ENCODE measurements at regions not wholly inside any gene's neighbourhood (a gene's known extent, or its start where the extent isn't known, plus 50 kb on each side); places are given as distances from the start of the nearest gene placed in this dataset.

GRCh38 chr18:78853341-78853740 is 126.3 kb upstream of the SALL3 start:
- Histone ChIP-seq H3K4me1 (ENCODE audit: control insufficient read depth, extremely low read depth, insufficient read depth, low read length) (no peaks in the 10 kb centered on the region), H3K27me3 (ENCODE audit: control insufficient read depth, extremely low read depth, insufficient read depth, low read length) (no peaks in the 10 kb centered on the region), H3K4me3 (ENCODE audit: control insufficient read depth in 2 of 3, extremely low read depth in 1 of 3, insufficient read depth in 2 of 3, low read depth in 1 of 3, low read length in 3 of 3) (no peak overlapping the region), H3K27ac (ENCODE audit: control insufficient read depth, insufficient read depth, low read length) (no peak overlapping the region), H4K20me1 (ENCODE audit: control insufficient read depth, extremely low read depth, insufficient read depth, low read length) (no peaks in the 10 kb centered on the region), H2AFZ (ENCODE audit: control insufficient read depth, low read length) (no peak overlapping the region), H3K9ac (ENCODE audit: control insufficient read depth, extremely low read depth, insufficient read depth, low read length) (no peak overlapping the region), H3K79me2 (ENCODE audit: control insufficient read depth, insufficient read depth, low read length) (no peaks in the 10 kb centered on the region), H3K36me3 (ENCODE audit: control insufficient read depth in 2 of 2, extremely low read depth in 1 of 2, insufficient read depth in 2 of 2, low read length in 2 of 2) (no peaks in the 10 kb centered on the region), H3K9me3 (ENCODE audit: control insufficient read depth, low read depth, low read length) (peaks cover 8% of the 10 kb centered on the region), H3K4me2 (ENCODE audit: control insufficient read depth, extremely low read depth, insufficient read depth, low read depth, low read length) (no peak overlapping the region), H3K9me1 (ENCODE audit: control insufficient read depth, extremely low read depth, insufficient read depth, low read length) (no peaks in the 10 kb centered on the region)
- TF ChIP-seq CTCF (optimal IDR thresholded peaks at IDR 0.05 in 1 of 3, IDR thresholded peaks at IDR 0.05 in 1 of 3, conservative IDR thresholded peaks at IDR 0.05 in 1 of 3; ENCODE audit: extremely low read depth in 1 of 3, insufficient read depth in 2 of 3, low read length in 3 of 3) (no peak), EZH2 (IDR thresholded peaks at IDR 0.05; ENCODE audit: low read length) (no peak)
- DNase-seq (ENCODE audit: low read depth, low spot score) = no peak
- no peak for FAIRE-seq
- dilution Hi-C loops (cut with MboI; ENCODE audit: extremely low pct_ligation_motif_present, low sequenced_read_pairs) = no loop called here

GRCh38 chr18:78855188-78855587 is 124.4 kb upstream of the SALL3 start:
- H4K20me1 ChIP-seq (ENCODE audit: control insufficient read depth, extremely low read depth, insufficient read depth, low read length) = no peaks in the 10 kb centered on the region
- H3K27ac ChIP-seq (ENCODE audit: control insufficient read depth, insufficient read depth, low read length) = no peak overlapping the region
- H3K9me1 ChIP-seq (ENCODE audit: control insufficient read depth, extremely low read depth, insufficient read depth, low read length) = no peaks in the 10 kb centered on the region
- H3K4me3 ChIP-seq (ENCODE audit: control insufficient read depth in 2 of 3, extremely low read depth in 1 of 3, insufficient read depth in 2 of 3, low read depth in 1 of 3, low read length in 3 of 3) = no peak overlapping the region
- no peaks in the 10 kb centered on the region for H3K4me1 ChIP-seq (ENCODE audit: control insufficient read depth, extremely low read depth, insufficient read depth, low read length)
- H3K27me3 ChIP-seq (ENCODE audit: control insufficient read depth, extremely low read depth, insufficient read depth, low read length) = no peaks in the 10 kb centered on the region
- no peaks in the 10 kb centered on the region for H3K79me2 ChIP-seq (ENCODE audit: control insufficient read depth, insufficient read depth, low read length)
- no peak overlapping the region for H2AFZ ChIP-seq (ENCODE audit: control insufficient read depth, low read length)
- H3K36me3 ChIP-seq (ENCODE audit: control insufficient read depth in 2 of 2, extremely low read depth in 1 of 2, insufficient read depth in 2 of 2, low read length in 2 of 2) = no peaks in the 10 kb centered on the region
- H3K9ac ChIP-seq (ENCODE audit: control insufficient read depth, extremely low read depth, insufficient read depth, low read length) = no peak overlapping the region
- peaks cover 9% of the 10 kb centered on the region for H3K9me3 ChIP-seq (ENCODE audit: control insufficient read depth, low read depth, low read length)
- H3K4me2 ChIP-seq (ENCODE audit: control insufficient read depth, extremely low read depth, insufficient read depth, low read depth, low read length) = no peak overlapping the region
- dilution Hi-C loops (cut with MboI; ENCODE audit: extremely low pct_ligation_motif_present, low sequenced_read_pairs) = no loop called here
- DNase-seq (ENCODE audit: low read depth, low spot score) (no peak), FAIRE-seq (no peak)
- TF ChIP-seq EZH2 (IDR thresholded peaks at IDR 0.05; ENCODE audit: low read length) = no peak
- no peak for TF ChIP-seq CTCF (optimal IDR thresholded peaks at IDR 0.05 in 1 of 3, IDR thresholded peaks at IDR 0.05 in 1 of 3, conservative IDR thresholded peaks at IDR 0.05 in 1 of 3; ENCODE audit: extremely low read depth in 1 of 3, insufficient read depth in 2 of 3, low read length in 3 of 3)

All from keratinocyte (primary cell).